ENCODE measurements at regions not wholly inside any gene's neighbourhood (a gene's known extent, or its start where the extent isn't known, plus 50 kb on each side); places are given as distances from the start of the nearest gene placed in this dataset.

- H3K4me3 ChIP-seq, result no peak overlapping the region
- no peaks in the 10 kb centered on the region for H3K4me1 ChIP-seq (ENCODE audit: control insufficient read depth in 1 of 2, low read depth in 2 of 2)
- H3K36me3 ChIP-seq, result no peaks in the 10 kb centered on the region
- no peaks in the 10 kb centered on the region for H3K9me3 ChIP-seq
- ATAC-seq (ENCODE audit: insufficient number of reproducible peaks, low FRiP score, low read depth) (no peak), DNase-seq (ENCODE audit: low spot score) (no peak)
- H3K27me3 ChIP-seq (replicated peaks; ENCODE audit: insufficient read depth), result no peaks in the 10 kb centered on the region
- no peak for TF ChIP-seq CTCF (IDR thresholded peaks at IDR 0.05)
- no peak overlapping the region for H3K27ac ChIP-seq
Measured at GRCh38 chr19:30207357-30207756, 164.8 kb upstream of the ZNF536 start.

GRCh38 chr19:30208436-30209060 lies 163.6 kb upstream of the ZNF536 start:
- Histone ChIP-seq H3K9me3 (no peaks in the 10 kb centered on the region), H3K4me3 (no peak overlapping the region), H3K36me3 (no peaks in the 10 kb centered on the region), H3K27me3 (replicated peaks; ENCODE audit: insufficient read depth) (no peaks in the 10 kb centered on the region), H3K4me1 (ENCODE audit: control insufficient read depth in 1 of 2, low read depth in 2 of 2) (no peaks in the 10 kb centered on the region), H3K27ac (no peak overlapping the region)
- no peak for TF ChIP-seq CTCF (IDR thresholded peaks at IDR 0.05)
- DNase-seq (ENCODE audit: low spot score) (no peak), ATAC-seq (ENCODE audit: insufficient number of reproducible peaks, low FRiP score, low read depth) (no peak)

- DNase-seq (ENCODE audit: low spot score) (no peak), ATAC-seq (ENCODE audit: insufficient number of reproducible peaks, low FRiP score, low read depth) (no peak)
- Histone ChIP-seq H3K36me3 (no peaks in the 10 kb centered on the region), H3K27ac (no peak overlapping the region), H3K9me3 (no peaks in the 10 kb centered on the region), H3K27me3 (replicated peaks; ENCODE audit: insufficient read depth) (no peaks in the 10 kb centered on the region), H3K4me3 (no peak overlapping the region), H3K4me1 (ENCODE audit: control insufficient read depth in 1 of 2, low read depth in 2 of 2) (no peaks in the 10 kb centered on the region)
- TF ChIP-seq CTCF (IDR thresholded peaks at IDR 0.05), result no peak
Measured at GRCh38 chr19:30209617-30210600, 162.3 kb upstream of the ZNF536 start.

- DNase-seq (ENCODE audit: low spot score), result no peak
Measured at GRCh38 chr19:30212574-30212973, 159.6 kb upstream of the ZNF536 start.

More at GRCh38 chr19:30212574-30212973, 159.6 kb upstream of the ZNF536 start:
- no peaks in the 10 kb centered on the region for H3K9me3 ChIP-seq
- H3K4me1 ChIP-seq (ENCODE audit: control insufficient read depth in 1 of 2, low read depth in 2 of 2), result no peaks in the 10 kb centered on the region
- TF ChIP-seq CTCF (IDR thresholded peaks at IDR 0.05), result no peak
- no peak overlapping the region for H3K27ac ChIP-seq
- no peak for ATAC-seq (ENCODE audit: insufficient number of reproducible peaks, low FRiP score, low read depth)
- no peaks in the 10 kb centered on the region for H3K36me3 ChIP-seq
- no peak overlapping the region for H3K4me3 ChIP-seq
- peaks cover 4% of the 10 kb centered on the region for H3K27me3 ChIP-seq (replicated peaks; ENCODE audit: insufficient read depth)

Data from thoracic aorta (tissue), 2 donors.